Cardiac fibroblast (primary cell): ENCODE measurements at regions not wholly inside any gene's neighbourhood (a gene's known extent, or its start where the extent isn't known, plus 50 kb on each side); places are given as distances from the start of the nearest gene placed in this dataset.
"Not testable (repeated sequence)": the region's sequence is repeated elsewhere in the genome, so short reads cannot be mapped to it uniquely, and the experiment has no call there.

ENCODE experiments used
- DNase-seq, 2 donors: peaks; one replicate each; pipeline versions ENCODE4 v3.0.0 to v3.0.0-alpha.2; 2010; ENCODE audit warnings: low read depth in 2 of 2
- H3K4me3 ChIP-seq, 2 donors: replicated peaks in 1 of 2; 1 replicate in 1 of 2; 2 replicates in 1 of 2; pipeline ENCODE4 v1.5.1; 2011; ENCODE audit warnings: low read depth in 2 of 2, low read length in 2 of 2, mild to moderate bottlenecking in 2 of 2, moderate library complexity in 1 of 2
- CTCF ChIP-seq: IDR thresholded peaks from one replicate; pipeline ENCODE4 v1.5.1; 2011; ENCODE audit warnings: low read depth, mild to moderate bottlenecking, low read length, inconsistent platforms

- DNase-seq, result no peak
- no peak overlapping the region for H3K4me3 ChIP-seq
Measured at GRCh38 chr3:70615286-70615685, 302.8 kb upstream of the MDFIC2 start.

GRCh38 chr3:70614111-70614510 is 301.7 kb upstream of the MDFIC2 start:
- no peak for DNase-seq
- no peak overlapping the region for H3K4me3 ChIP-seq
- TF ChIP-seq CTCF, result no peak

More at GRCh38 chr3:70615286-70615685, 302.8 kb upstream of the MDFIC2 start:
- TF ChIP-seq CTCF, result no peak

GRCh38 chr3:70612920-70613319 is 300.5 kb upstream of the MDFIC2 start:
- no peak overlapping the region for H3K4me3 ChIP-seq
- no peak for TF ChIP-seq CTCF
- DNase-seq, result no peak

- H3K4me3 ChIP-seq, result not testable (repeated sequence)
Measured at GRCh38 chr3:70611667-70612277, 299.3 kb upstream of the MDFIC2 start.

GRCh38 chr3:70608434-70608833 is 296.0 kb upstream of the MDFIC2 start:
- TF ChIP-seq CTCF, result no peak
- no peak for DNase-seq
- no peak overlapping the region for H3K4me3 ChIP-seq

More at GRCh38 chr3:70611667-70612277, 299.3 kb upstream of the MDFIC2 start:
- not testable (repeated sequence) for DNase-seq

- DNase-seq, result no peak
- H3K4me3 ChIP-seq, result no peak overlapping the region
Measured at GRCh38 chr3:70607469-70607868, 295.0 kb upstream of the MDFIC2 start.

GRCh38 chr3:70606018-70606417 is 293.6 kb upstream of the MDFIC2 start:
- no peak for TF ChIP-seq CTCF
- no peak for DNase-seq
- H3K4me3 ChIP-seq, result no peak overlapping the region

More at GRCh38 chr3:70607469-70607868, 295.0 kb upstream of the MDFIC2 start:
- no peak for TF ChIP-seq CTCF
